Endothelial cell of umbilical vein (primary cell): ENCODE measurements at regions not wholly inside any gene's neighbourhood (a gene's known extent, or its start where the extent isn't known, plus 50 kb on each side); places are given as distances from the start of the nearest gene placed in this dataset.

Experiments
- BruUV-seq: library from RNA; stranded (reverse); fragments of 400-500 nt; replicated peaks from 2 replicates; lab custom pipeline; 2021; lab: Mats Ljungman, UMichigan
- CTCF ChIA-PET: fragments of 300-600, 350-600 bp; sonication (Branson Sonifier 250); formaldehyde crosslinking; loops from one replicate; lab custom pipeline; 2021; ENCODE audit warnings: antibody characterized with exemption, inconsistent platforms; lab: Charles Lee
- POLR2A ChIA-PET: fragments of 300-600, 350-600 bp; sonication (Branson Sonifier 250); formaldehyde crosslinking; loops from one replicate; lab custom pipeline; 2021; ENCODE audit warnings: antibody characterized with exemption, inconsistent platforms; lab: Charles Lee
- DNase-seq: peaks from one replicate; pipeline ENCODE4 v3.0.0-alpha.2; 2011; ENCODE audit warnings: low read depth, low spot score
- FAIRE-seq: peaks from 2 replicates; lab custom pipeline; 2011; peaks lifted over from hg19 to GRCh38; lab: Jason Lieb, UNC
- H2AFZ ChIP-seq: 2 replicates; pipeline ENCODE4 v1.6.0; 2012; ENCODE audit warnings: low read depth, low read length, control low read depth, inconsistent platforms
- H3K27ac ChIP-seq: 2 replicates; pipeline ENCODE4 v1.5.1; 2011; ENCODE audit warnings: low read depth, mild to moderate bottlenecking, control low read depth, low read length, moderate library complexity; ENCODE audit not compliant: insufficient read depth
- H3K27me3 ChIP-seq, 2 experiments: 2 replicates each; pipeline versions ENCODE4 v1.6.0 to v1.6.1; 2011; ENCODE audit warnings: low read length in 2 of 2, mixed read lengths in 1 of 2; ENCODE audit not compliant: control insufficient read depth in 2 of 2, insufficient read depth in 2 of 2
- H3K36me3 ChIP-seq, 2 experiments: 2 replicates in 1 of 2; 3 replicates in 1 of 2; pipeline ENCODE4 v1.5.1; 2011; ENCODE audit warnings: low read length in 2 of 2, mild to moderate bottlenecking in 1 of 2, moderate library complexity in 1 of 2; ENCODE audit not compliant: control insufficient read depth in 2 of 2, insufficient read depth in 2 of 2; ENCODE audit errors: extremely low read depth in 1 of 2
- H3K4me1 ChIP-seq: 3 replicates; pipeline ENCODE4 v1.5.1; 2011; ENCODE audit warnings: mild to moderate bottlenecking, low read length; ENCODE audit not compliant: control insufficient read depth, insufficient read depth; ENCODE audit errors: extremely low read depth
- H3K4me2 ChIP-seq: 2 replicates; pipeline ENCODE4 v1.6.1; 2011; ENCODE audit warnings: low read length, control low read depth, mixed read lengths; ENCODE audit not compliant: insufficient read depth
- H3K4me3 ChIP-seq, 3 experiments: fragments of 200-600 bp in 1 of 3; sonication (generic), shearing (Covaris generic) in 1 of 3; replicated peaks in 1 of 3; 2 replicates each; pipeline ENCODE4 v1.5.1; 2011 to 2016; ENCODE audit warnings: control low read depth in 3 of 3, low read length in 3 of 3, mild to moderate bottlenecking in 2 of 3, inconsistent platforms in 1 of 3, low read depth in 1 of 3, moderate library complexity in 1 of 3; ENCODE audit not compliant: insufficient read depth in 1 of 3
- H3K79me2 ChIP-seq: 2 replicates; pipeline ENCODE4 v1.6.0; 2012; ENCODE audit warnings: low read length, inconsistent platforms; ENCODE audit not compliant: control insufficient read depth, insufficient read depth
- H3K9ac ChIP-seq: replicated peaks from 2 replicates; pipeline ENCODE3; 2011; ENCODE audit warnings: low read length, control low read depth; ENCODE audit not compliant: insufficient read depth; ENCODE audit errors: extremely low read depth
- H3K9me1 ChIP-seq: replicated peaks from 3 replicates; pipeline ENCODE4 v1.6.0; 2011; ENCODE audit warnings: mild to moderate bottlenecking, low read length; ENCODE audit not compliant: control insufficient read depth, insufficient read depth; ENCODE audit errors: extremely low read depth
- H3K9me3 ChIP-seq: replicated peaks from 2 replicates; pipeline ENCODE4 v1.5.1; 2012; ENCODE audit warnings: low read length, inconsistent platforms; ENCODE audit not compliant: control insufficient read depth, insufficient read depth
- H4K20me1 ChIP-seq: replicated peaks from 2 replicates; pipeline ENCODE3; 2011; ENCODE audit warnings: mild to moderate bottlenecking, low read length; ENCODE audit not compliant: control insufficient read depth, insufficient read depth; ENCODE audit errors: extremely low read depth
- CTCF ChIP-seq, 2 donors: IDR thresholded peaks; 1 replicate in 1 of 2; 2 replicates in 1 of 2; pipeline ENCODE4 v1.5.1; 2011; ENCODE audit warnings: low read length in 2 of 2, mild to moderate bottlenecking in 2 of 2, moderate library complexity in 2 of 2, control low read depth in 1 of 2, inconsistent platforms in 1 of 2, low read depth in 1 of 2; ENCODE audit not compliant: insufficient read depth in 1 of 2; ENCODE audit errors: extremely low read depth in 1 of 2
- EZH2 ChIP-seq: IDR thresholded peaks from 2 replicates; pipeline ENCODE4 v1.6.1; 2012; ENCODE audit warnings: borderline replicate concordance, low read depth, mild to moderate bottlenecking, moderate library complexity, low read length, inconsistent platforms; ENCODE audit not compliant: severe bottlenecking
- FOS ChIP-seq: IDR thresholded peaks from 2 replicates; pipeline ENCODE4 v1.6.1; 2011; ENCODE audit warnings: mild to moderate bottlenecking, low read length, moderate library complexity, borderline replicate concordance; ENCODE audit not compliant: insufficient read depth
- GATA2 ChIP-seq: IDR thresholded peaks from 2 replicates; pipeline ENCODE4 v1.7.0; 2011; ENCODE audit warnings: low read depth, mild to moderate bottlenecking, moderate library complexity, mixed read lengths, low read length; ENCODE audit not compliant: insufficient read length, insufficient read depth
- JUN ChIP-seq: IDR thresholded peaks from 2 replicates; pipeline ENCODE4 v1.6.1; 2011; ENCODE audit warnings: borderline replicate concordance, low read depth; ENCODE audit not compliant: insufficient read length, insufficient read depth
- MAX ChIP-seq: IDR thresholded peaks from 2 replicates; pipeline ENCODE4 v1.6.1; 2011; ENCODE audit not compliant: insufficient read depth, insufficient read length
- MYC ChIP-seq: IDR thresholded peaks from one replicate; pipeline ENCODE4 v1.6.1; 2011; ENCODE audit warnings: mild to moderate bottlenecking, low read depth, low read length
- POLR2A ChIP-seq: IDR thresholded peaks from 2 replicates; pipeline ENCODE4 v1.6.1; 2012; ENCODE audit warnings: low read depth, mild to moderate bottlenecking, control low read depth, low read length
- POLR2AphosphoS5 ChIP-seq: IDR thresholded peaks from 2 replicates; pipeline ENCODE4 v1.6.1; 2012; ENCODE audit warnings: low read depth, mild to moderate bottlenecking, control low read depth, low read length, moderate library complexity; ENCODE audit not compliant: insufficient read depth
- dilution Hi-C: fragments of 300-500 bp; cut with MboI; formaldehyde crosslinking; loops from one replicate; pipeline ENCODE4 v1.15.0; 2019; ENCODE audit warnings: low sequenced_read_pairs; ENCODE audit not compliant: extremely low pct_ligation_motif_present
- intact Hi-C: fragments of 100-400 bp; cut with micrococcal nuclease; formaldehyde crosslinking; loops from one replicate; pipeline ENCODE4 v1.10.0; 2022

GRCh38 chr10:124166431-124167125, 73.2 kb upstream of the CHST15 start:
- no peak for DNase-seq
- no TSS peak for BruUV-seq
- dilution Hi-C loops (no loop called here), intact Hi-C loops (no loop called here)
- no peaks in the 10 kb centered on the region for H3K9me3 ChIP-seq
- H3K79me2 ChIP-seq = no peaks in the 10 kb centered on the region
- no peak overlapping the region for H3K4me2 ChIP-seq
- FAIRE-seq = no peak
- TF ChIP-seq MAX = no peak
- no peak for TF ChIP-seq POLR2A
- no peak for TF ChIP-seq MYC
- TF ChIP-seq GATA2 = no peak
- no peak for TF ChIP-seq EZH2
- TF ChIP-seq FOS = no peak
- no peak for TF ChIP-seq CTCF (IDR thresholded peaks at IDR 0.05; ENCODE audit: extremely low read depth in 1 of 2, insufficient read depth in 1 of 2, low read depth in 1 of 2, low read length in 2 of 2)
- no peak for TF ChIP-seq POLR2AphosphoS5
- no peak for TF ChIP-seq JUN
- no peak overlapping the region for H3K27ac ChIP-seq
- no peak overlapping the region for H2AFZ ChIP-seq
- no peaks in the 10 kb centered on the region for H3K27me3 ChIP-seq
- CTCF ChIA-PET = no interaction called here
- H3K4me3 ChIP-seq = no peak overlapping the region
- no peaks in the 10 kb centered on the region for H3K4me1 ChIP-seq
- no peak overlapping the region for H3K9ac ChIP-seq
- H3K9me1 ChIP-seq = no peaks in the 10 kb centered on the region
- no peaks in the 10 kb centered on the region for H4K20me1 ChIP-seq
- POLR2A ChIA-PET = no interaction called here
- H3K36me3 ChIP-seq = no peaks in the 10 kb centered on the region
